ENCODE measurements at regions not wholly inside any gene's neighbourhood (a gene's known extent, or its start where the extent isn't known, plus 50 kb on each side); places are given as distances from the start of the nearest gene placed in this dataset.

DNA sequence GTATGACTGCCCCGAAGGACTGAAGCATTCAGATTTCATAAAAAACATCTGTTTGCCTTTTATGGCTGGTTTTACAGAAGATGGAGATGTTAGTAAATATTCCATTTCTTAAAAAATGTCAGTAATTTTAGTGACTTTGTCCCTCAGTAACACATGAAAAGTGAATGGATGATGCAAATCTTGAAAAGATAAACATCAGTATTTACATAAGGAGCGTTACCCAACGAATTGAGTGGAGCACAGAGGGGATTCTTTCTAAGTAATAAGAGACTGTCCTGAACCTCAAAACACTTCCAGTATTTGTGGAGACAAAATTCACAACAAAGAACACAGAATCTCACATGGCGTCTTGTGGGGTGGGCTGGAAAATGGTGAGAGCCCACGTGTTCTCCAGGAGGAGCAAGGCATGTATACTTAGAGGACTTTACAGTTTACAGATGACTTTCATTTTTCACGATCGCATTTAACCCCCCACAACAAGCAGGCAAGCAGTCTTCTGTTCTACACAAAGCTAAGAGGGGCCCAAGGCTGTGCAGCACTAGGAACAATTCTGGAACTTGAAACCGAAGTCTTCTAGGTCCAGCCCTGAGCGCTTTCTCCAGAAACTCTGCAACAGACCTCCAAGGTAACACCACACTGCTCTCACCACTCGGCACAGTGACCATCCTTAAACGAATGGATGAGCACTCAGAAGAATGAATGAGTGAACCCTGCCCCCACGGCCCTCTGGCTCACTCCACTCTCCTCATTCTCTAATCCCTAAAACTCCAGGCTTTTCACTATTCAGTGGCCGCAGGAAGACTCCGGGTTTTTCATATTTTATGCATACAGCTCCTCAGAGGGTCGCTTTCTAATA lies 709.8 kb downstream of the UQCRFS1 start:
- no peak for DNase-seq (ENCODE audit: low spot score)

DNA sequence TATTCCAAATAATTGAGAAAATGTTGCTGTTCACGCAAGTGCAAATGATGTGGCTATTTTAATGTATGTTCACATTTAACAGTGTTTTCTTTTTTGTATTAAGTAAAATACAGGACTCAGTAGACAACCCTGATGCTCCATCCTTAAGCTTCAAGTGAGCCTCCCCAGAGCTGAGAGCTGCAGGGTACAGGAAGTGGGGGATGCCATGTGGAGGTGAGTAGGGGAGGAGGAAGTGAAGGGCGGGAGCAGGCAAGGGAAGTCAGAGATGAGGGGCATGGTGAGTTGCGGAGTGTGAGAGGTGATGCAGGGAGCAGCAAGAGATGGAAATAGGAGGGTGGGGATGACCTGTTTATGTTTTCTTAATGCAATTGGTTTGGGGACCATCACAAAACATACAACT lies 711.0 kb downstream of the UQCRFS1 start:
- no peak for DNase-seq (ENCODE audit: low spot score)

DNA sequence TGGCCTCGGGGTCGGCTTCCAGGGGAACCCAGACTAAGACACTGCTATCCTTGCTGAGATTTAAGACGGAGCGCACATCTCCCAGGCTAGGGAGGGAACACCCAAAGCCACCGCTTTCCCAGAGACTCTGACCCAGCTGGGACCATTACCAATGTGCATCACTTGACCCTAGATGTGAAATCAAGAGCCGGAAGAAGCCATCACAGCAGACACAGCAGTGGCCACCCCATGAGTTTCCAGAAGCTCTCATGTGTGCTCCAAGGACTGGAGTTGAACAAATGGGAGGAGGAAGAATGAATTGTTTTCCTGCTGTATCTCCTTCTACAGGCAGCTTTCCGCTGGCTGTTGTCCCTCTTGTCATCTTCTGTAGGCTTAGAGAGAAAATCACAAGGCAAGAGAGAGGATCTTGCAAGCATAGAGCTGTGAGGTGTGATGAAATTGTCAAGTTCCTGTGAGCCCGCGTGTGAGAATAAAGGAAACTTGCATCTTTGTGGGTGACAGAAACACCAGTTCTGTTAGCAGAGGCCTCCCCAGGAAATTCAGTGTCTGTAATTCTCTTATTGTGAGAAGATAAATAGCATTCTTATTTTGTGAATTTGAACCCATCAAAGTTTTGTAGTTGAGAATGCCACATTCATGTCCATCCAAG lies 711.8 kb downstream of the UQCRFS1 start:
- DNase-seq (ENCODE audit: low spot score), result no peak

DNA sequence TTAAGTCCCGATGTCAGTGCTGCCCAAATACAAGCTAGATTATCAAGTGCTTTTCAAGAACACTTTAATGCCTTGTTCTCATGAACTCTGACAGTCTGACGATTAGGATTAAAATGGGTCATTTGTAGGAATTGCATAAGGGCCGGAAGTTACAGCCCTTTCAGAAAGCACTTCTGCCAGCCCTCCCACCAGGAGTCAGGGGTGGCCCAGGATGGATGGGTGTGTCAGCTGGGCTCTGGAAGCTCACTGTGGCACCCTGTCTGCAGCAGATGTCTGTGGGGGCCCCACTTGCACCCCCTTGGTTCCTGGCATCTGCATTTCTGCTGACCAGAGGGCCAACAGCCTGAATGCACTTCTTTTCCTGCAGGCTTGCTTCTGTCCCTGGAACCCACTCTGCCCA lies 712.7 kb downstream of the UQCRFS1 start:
- no peak for DNase-seq (ENCODE audit: low spot score)

DNA sequence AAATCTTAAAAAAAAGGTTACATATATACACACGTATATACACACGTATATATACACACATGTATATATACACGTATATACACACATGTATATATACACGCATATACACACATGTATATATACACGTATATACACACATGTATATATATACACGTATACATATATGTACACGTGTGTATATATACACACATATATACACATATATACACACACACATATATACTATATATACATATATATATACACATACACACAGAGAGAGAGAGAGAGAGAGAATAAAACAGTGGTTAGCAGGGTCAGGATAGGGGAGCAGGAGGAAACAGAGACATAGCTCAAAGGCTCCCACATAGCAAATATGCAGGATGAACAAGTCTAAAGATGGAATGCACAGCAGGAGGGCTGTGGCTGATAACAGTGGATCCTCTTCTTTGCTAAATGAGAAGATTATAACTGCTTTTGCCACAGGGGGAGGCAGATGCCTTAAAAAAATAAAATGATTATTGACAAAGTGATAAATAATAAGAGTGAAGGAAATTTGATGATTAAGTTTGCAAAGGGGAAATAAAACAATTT lies 714.5 kb downstream of the UQCRFS1 start:
- no peak for DNase-seq (ENCODE audit: low spot score)

DNA sequence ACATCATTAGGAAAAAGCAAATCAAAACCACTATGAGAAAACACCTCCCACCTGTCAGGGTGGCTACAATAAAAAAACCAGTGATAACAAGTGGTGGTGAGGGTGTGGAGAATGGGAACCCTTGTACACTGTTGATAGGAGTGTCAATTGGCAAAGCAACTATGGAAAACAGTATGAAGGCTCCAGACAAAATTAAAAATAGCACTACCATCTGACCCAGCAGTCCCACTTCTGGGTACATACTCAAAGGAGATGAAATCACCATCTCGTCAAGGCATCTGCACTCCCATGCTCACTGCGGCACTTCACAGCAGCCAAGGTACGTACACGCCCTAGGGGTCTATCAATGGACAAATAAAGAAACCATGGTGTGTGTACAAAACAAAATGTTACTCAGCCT lies 715.1 kb downstream of the UQCRFS1 start:
- no peak for DNase-seq (ENCODE audit: low spot score)

DNA sequence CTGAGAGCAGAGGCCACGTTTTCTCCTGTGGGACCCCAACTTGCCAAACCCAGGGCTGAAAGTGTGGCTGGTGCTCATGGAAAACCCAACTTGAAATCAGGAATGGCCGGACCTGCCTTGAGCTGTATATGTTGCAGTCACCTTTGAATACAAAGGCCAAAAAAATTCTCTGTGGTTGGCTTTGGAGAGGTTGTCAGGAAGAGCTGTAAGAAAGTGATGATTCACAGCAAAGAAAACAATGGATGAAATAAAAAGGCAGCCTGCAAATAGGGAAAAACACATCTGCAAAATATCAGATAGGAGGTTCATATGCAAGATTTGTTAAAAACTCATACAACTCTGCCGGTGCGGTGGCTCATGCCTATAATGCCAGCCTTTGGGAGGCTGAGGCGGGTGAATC lies 715.8 kb downstream of the UQCRFS1 start:
- DNase-seq (ENCODE audit: low spot score), result no peak

DNA sequence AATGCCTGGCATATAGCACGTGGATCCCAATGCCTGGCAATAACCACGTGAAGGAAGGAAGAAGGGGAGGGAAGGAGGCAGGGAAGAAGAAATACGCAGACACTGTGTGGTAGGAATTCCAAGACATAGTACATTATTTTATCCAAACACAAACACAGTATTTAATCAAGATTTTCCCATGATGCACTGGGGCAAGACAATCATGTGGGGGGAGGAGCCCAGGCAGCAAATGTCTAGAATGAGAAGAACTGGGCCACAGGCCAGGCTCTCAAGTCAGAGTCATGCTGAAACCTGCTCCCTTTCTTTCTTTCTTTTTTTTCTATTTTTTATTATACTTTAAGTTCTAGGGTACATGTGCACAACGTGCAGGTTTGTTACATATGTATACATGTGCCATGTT lies 717.9 kb downstream of the UQCRFS1 start:
- no peak for DNase-seq (ENCODE audit: low spot score)

DNA sequence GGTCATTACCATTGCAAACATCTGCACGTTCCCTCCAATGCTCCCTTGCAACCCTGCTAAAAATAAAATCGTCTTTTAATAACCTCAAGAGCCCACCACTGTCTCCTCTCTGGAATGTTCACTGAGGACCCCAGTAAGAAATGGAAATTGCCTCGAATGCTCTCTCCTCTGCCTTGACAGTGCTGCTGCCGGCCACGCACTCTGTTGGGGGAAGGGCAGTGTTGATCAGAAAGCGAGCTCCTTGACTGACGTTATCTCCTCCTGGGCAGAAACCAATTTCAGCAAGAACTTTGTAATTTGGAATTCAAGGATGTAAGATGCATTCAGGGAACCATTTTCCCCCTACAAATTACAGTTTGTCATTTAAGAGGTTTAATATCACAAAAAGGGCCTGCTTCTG lies 718.5 kb downstream of the UQCRFS1 start:
- no peak for DNase-seq (ENCODE audit: low spot score)

DNA sequence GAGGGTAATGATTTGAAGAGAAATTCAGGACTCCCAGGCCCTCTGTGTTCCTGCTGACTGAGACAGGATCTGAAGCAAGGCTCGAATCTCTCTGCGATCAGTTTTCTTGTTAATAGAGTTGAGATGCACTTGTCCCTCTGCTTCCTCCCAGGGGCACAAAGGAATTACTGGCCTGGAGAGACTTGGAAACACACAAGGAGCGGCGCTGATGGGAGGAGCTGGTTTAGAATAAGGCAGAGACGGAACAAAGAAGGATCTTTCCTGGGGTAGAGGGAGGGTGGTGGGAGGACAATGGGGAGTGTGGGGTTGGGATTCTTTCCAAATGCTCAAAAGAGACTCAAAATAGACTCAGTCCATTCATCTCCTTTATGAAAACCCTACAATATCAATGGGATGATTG lies 719.1 kb downstream of the UQCRFS1 start:
- DNase-seq (ENCODE audit: low spot score), result peak; percentile 1

DNA sequence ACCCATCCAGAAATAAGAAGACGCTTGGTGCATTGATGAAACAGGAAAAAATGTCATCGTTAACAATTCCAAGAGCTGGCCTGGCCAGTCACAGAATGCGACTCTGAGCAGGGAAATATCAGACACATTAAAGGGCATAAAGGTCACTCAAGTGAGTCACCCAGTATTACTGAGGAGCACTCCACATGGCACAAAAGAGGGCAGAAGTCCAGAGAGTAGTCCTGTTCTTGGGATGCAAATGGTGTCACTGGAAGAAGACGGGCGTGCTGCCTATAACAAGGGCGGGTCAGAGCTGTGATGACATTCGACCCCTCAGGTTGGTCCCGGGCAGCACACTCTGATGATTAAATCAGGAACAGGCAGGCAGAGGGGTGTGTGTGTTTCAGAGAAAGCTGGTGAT lies 720.3 kb downstream of the UQCRFS1 start:
- DNase-seq (ENCODE audit: low spot score), result no peak

DNA sequence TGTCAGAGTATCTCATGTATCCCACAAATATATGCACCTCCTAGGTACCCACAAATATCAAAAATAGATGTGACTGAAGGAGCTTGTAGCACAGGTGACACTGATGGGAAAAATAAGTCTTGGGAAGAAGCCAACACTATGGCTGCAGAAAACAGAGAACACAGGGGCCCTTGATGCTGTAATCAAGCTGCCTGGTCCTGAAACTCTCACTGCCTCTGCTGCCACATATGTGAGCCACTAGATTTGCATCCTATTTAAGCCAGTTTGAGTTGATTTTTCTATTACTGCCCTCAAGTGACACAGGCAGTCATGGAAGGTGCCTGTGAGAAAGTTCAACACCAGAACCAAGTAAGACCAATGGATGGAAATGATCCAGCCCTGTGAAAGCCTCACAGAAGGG lies 720.8 kb downstream of the UQCRFS1 start:
- DNase-seq (ENCODE audit: low spot score), result no peak

DNA sequence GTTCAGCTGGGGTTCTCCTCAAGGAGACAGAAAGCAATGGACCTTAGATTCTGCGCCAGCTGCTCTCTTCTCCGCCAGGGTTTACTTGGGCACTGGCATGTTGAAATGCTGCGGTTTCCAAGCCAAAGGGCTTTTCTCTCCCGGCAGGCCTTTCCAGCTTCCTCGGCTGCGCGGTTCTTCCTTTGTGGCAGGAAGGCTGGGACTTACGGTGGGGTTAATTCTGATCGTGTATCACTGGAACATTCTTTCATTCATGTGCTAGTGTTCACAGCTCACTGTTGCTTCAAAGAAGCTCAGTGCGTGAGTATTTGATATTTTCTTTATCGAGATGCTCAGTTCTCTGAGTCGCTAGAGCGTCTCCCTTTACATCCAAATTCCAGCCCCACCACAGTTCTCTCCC lies 723.2 kb downstream of the UQCRFS1 start:
- DNase-seq (ENCODE audit: low spot score), result no peak

DNA sequence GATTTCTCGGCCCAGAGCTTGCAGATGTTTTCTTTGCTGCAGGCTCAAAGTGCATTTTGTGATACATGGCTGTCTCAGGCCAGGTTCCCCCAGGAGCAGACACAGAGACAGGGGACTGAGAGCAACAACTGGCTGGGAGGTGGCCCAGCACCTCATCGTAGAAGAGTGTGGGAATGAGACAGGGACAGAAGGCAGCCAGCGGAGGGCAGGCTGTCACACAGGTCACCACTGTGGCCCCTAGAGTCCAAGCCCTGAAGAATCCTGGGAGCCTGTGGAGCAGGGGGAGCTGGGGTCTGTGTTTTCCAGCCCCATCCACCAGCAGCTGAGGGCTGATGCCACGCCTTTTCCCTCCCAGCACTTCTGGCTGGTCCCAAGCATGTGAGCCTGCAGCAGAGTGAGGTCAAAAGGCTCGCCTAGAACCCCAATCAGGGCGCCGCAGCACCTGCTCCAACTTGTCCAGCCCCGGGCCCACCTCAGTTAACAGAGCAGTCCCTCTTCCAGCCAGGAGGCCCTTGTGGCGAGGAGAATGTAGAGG lies 723.8 kb downstream of the UQCRFS1 start:
- no peak for DNase-seq (ENCODE audit: low spot score)

DNA sequence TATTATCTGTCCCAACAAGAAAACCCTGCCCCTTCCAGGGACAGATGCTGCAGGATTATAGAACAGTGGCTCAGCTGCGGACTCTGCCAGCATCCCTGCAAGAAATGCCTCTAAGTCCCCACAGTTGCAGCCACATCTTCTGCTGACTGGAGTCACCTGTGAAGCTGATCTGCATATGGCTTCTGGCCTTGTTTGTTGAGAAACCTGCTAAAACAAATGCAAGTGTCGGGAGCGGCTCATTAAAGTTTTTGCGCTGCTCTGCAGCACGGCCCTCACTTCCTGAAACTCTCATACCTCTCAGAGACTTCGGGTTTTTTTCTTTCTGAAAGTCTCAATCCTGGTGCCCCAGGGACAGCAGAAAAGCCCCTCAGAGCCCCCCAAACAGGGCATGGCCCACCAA lies 725.0 kb downstream of the UQCRFS1 start:
- no peak for DNase-seq (ENCODE audit: low spot score)

DNA sequence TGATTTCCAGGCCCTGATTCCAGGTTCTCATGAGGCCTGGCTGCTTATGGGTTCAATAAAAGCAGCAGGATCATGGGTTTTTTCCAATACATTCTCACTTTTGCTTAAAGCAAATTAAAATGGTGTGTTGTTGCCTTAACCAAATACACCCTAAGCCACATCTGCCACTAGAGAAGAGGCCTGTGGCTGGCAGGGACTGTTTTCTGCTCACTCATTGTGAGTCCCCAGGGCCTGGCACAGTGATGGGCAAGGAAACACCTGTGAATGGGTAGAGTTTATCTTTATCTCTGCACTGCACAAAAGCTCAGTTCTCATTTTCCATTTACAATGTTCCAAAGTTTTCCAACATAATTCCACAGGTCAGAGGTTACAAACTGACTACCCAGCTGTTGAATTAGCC lies 726.0 kb downstream of the UQCRFS1 start:
- no peak for DNase-seq (ENCODE audit: low spot score)

DNA sequence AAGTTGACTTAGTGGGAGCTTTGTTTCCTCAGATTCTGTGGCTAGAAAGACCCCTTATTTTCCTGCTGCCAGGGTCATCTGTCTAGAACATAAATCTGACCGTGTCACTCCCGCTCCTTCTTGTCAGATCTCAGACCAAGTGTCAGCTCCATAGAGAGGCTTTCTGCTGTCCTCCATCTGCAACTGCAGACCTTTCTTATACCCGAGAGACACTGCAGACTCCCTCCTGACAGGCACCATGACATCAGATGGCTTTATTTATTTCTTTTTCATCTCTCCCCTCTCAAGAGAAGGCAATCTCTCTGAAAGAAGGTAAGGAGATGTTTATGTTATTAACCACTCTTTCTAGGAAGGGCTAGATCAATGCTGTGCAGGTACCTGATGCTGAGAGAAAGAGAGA lies 726.5 kb downstream of the UQCRFS1 start:
- DNase-seq (ENCODE audit: low spot score), result no peak

DNA sequence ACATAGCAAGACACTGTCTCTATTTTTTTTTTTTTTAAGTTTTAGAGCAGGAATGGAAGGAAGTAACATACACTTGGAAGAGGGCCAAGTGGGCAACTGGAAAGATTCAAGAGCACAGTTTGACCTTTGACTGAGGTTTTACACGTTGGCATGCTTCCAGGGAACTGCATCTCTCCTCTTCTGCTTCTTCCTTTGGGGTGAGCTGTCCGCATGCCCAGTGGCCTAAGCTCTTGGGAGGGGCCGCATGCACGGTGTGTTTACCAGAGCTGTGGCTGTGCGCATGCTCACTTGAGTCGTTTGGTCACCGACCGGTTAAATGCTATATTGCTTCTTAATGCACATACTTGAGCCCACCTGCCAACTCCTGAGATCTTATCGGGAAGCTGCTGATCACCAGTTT lies 727.7 kb downstream of the UQCRFS1 start:
- no peak for DNase-seq (ENCODE audit: low spot score)

DNA sequence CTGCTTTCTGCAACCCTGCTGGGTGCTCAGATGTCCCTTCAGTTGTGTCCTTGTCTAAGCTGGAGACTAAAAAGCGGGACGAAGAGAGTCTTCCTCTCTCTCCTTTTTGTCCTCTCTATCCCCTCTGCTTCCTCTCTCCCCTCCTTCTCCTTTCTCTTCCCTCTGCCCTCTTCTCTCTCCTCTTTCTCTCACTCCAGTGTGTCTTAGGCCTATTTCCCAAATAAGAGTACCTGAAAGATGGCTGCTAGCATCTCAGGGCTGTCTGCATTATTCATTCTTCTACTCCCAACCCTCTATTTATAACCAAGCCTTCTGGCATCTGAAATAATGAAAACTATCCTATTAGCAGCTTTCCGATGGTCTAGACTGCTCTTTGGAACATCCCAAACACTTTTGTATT lies 729.8 kb downstream of the UQCRFS1 start:
- no peak for DNase-seq (ENCODE audit: low spot score)

DNA sequence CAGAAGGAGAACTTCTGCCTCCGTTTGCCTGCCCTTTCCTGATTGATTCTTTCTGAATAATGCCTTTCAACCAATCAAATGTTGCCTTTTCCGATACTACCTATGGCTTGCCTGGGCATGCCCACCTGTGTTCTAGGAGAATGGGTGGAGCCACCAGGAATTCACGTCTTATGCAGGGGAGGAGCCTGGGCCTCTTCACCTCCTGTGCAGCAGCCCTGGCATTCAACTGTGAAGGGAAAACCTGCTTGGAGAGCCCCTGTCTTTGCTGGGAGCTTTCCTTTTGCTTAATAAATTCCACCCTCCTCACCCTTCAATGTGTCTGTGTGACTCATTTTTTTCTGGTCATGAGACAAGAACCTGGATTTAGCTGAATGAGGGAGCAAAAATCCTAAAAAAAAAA lies 730.7 kb downstream of the UQCRFS1 start:
- DNase-seq (ENCODE audit: low spot score), result no peak

DNA sequence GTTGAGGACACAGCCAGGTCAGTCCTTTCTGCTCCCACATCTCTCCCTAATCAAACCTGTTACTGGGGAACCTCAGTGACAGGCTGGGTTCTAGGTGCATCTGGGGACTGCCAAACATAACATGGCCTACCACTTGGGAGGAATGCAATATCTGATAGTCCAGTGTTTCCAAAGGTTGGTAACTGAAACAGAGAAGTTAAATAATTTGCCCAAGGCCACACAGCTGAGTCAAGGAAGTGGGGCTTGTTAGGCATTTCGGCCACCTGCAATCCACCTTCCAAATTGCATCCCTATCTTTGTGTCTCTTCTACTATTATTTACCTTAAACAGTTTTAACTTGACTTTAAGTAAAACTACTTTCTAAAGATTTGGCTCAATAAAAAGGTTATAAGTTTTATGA lies 731.3 kb downstream of the UQCRFS1 start:
- DNase-seq (ENCODE audit: low spot score), result no peak

DNA sequence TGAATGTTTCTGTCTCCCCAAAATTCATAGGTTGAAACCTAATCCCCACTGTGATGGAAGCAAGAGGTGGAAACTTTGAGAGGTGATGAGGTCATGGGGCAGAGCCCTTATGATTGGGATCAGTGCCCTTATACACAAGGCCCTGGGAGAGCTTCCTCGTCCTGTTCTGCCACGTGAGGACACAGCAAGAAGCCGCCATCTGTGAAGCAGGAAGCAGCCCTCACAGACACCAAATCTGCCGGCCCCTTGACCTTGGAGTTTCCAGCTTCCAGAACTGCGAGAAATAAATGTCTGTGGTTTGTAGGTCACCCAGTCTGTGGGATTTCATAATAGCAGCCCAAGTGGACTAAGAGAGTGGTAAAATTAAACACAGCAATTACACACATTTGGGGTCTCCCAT lies 737.4 kb downstream of the UQCRFS1 start:
- DNase-seq (ENCODE audit: low spot score), result no peak

DNA sequence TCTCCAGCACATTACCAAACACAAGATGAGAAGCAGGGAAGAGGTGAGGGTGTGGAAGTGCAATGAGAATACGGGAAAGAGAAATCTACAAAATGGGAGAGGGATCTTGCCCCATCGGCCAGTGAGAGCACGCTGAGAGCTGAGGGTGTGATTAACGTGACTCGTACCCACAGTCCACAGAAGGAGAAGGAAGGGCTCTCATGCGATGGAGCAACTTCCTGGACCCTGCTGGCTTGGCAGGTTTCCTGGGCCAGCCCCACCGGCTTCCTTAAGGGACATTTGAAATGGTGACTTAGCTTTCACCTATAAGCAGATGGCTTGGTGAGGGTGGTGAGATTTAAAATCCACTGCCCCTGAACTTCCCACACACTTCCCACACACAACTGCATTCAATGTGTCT lies 740.1 kb downstream of the UQCRFS1 start:
- DNase-seq (ENCODE audit: low spot score), result no peak

Measured in globus pallidus (tissue), 1 donor.